Vagina (tissue), 2 donors: ENCODE measurements at regions not wholly inside any gene's neighbourhood (a gene's known extent, or its start where the extent isn't known, plus 50 kb on each side); places are given as distances from the start of the nearest gene placed in this dataset.
A peak's percentile ranks its signal among the peaks of the same experiment; 100 is the strongest.

Experiments used
- DNase-seq, 2 donors: peaks; one replicate each; pipeline ENCODE4 v3.0.0-alpha.2; 2017; ENCODE audit errors: extremely low spot score in 2 of 2
- H3K27ac ChIP-seq: fragments of 200-600 bp; sonication (generic); one replicate; pipeline ENCODE4 v1.5.1; 2019
- H3K27me3 ChIP-seq: fragments of 200-600 bp; sonication (generic); one replicate; pipeline ENCODE4 v1.5.1; 2019
- H3K36me3 ChIP-seq, 2 donors: fragments of 200-600 bp; sonication (generic); one replicate each; pipeline ENCODE4 v1.5.1; 2017 to 2019
- H3K4me1 ChIP-seq: fragments of 200-600 bp; sonication (generic); one replicate; pipeline ENCODE4 v1.5.1; 2019
- H3K4me3 ChIP-seq, 2 donors: fragments of 200-600 bp; sonication (generic); 1 replicate in 1 of 2; 2 replicates in 1 of 2; pipeline ENCODE4 v1.5.1; 2016 to 2019
- H3K9me3 ChIP-seq: fragments of 200-600 bp; sonication (generic); one replicate; pipeline ENCODE4 v1.5.1; 2019
- POLR2A ChIP-seq, 2 donors: fragments of 450-650 bp; IDR thresholded peaks; one replicate each; pipeline ENCODE4 v1.6.1; 2017; ENCODE audit warnings: antibody characterized with exemption in 2 of 2, mild to moderate bottlenecking in 2 of 2, moderate library complexity in 2 of 2
- POLR2AphosphoS5 ChIP-seq, 2 donors: sonication (generic); formaldehyde crosslinking; IDR thresholded peaks; one replicate each; pipeline ENCODE4 v1.9.0; 2017; ENCODE audit warnings: antibody characterized with exemption in 2 of 2, mild to moderate bottlenecking in 2 of 2, low read depth in 1 of 2; ENCODE audit not compliant: insufficient read depth in 1 of 2
- intact Hi-C: fragments of 100-400 bp; cut with DNase I; formaldehyde crosslinking; loops from one replicate; pipeline ENCODE4 v1.15.1; 2023
- TF ChIP-seq, protein P1 (sequence below), 3 experiments: fragments of 450-650 bp in 2 of 3; fragments of 200-600 bp in 1 of 3; sonication (generic) in 1 of 3; IDR thresholded peaks; one replicate each; pipeline ENCODE4 v1.5.1; 2017 to 2019; ENCODE audit warnings: antibody characterized with exemption in 3 of 3, mild to moderate bottlenecking in 2 of 3, moderate library complexity in 2 of 3

DNA sequence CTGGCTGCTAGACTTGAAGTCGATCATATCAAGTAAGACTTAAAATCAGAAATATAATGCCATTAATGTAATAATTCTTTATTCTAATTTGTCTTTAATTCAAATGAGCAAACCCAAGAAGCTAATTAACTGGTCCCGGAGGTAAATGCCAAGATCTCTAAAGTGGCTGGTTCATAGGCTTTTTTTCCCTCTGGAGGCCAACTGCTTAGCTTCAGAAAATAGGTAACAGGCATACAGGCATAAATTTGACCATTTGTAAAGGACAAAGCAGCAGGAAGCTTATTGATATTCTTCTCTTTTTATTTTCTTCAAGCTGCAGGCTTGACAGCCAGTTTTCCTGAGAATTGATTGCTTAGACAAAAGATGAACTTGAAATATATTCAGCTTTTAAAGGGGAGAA is 158.6 kb upstream of the RAP2B start:
- Histone ChIP-seq H3K27ac (no peak overlapping the region), H3K36me3 (no peaks in the 10 kb centered on the region), H3K27me3 (no peaks in the 10 kb centered on the region), H3K4me1 (no peaks in the 10 kb centered on the region), H3K9me3 (no peaks in the 10 kb centered on the region), H3K4me3 (no peak overlapping the region)
- DNase-seq = no peak
- intact Hi-C loops = no loop called here
- no peak for TF ChIP-seq POLR2A (IDR thresholded peaks at IDR 0.05)
- TF ChIP-seq POLR2AphosphoS5 (IDR thresholded peaks at IDR 0.05; ENCODE audit: insufficient read depth in 1 of 2, low read depth in 1 of 2) = no peak
- TF ChIP-seq, protein P1, sequence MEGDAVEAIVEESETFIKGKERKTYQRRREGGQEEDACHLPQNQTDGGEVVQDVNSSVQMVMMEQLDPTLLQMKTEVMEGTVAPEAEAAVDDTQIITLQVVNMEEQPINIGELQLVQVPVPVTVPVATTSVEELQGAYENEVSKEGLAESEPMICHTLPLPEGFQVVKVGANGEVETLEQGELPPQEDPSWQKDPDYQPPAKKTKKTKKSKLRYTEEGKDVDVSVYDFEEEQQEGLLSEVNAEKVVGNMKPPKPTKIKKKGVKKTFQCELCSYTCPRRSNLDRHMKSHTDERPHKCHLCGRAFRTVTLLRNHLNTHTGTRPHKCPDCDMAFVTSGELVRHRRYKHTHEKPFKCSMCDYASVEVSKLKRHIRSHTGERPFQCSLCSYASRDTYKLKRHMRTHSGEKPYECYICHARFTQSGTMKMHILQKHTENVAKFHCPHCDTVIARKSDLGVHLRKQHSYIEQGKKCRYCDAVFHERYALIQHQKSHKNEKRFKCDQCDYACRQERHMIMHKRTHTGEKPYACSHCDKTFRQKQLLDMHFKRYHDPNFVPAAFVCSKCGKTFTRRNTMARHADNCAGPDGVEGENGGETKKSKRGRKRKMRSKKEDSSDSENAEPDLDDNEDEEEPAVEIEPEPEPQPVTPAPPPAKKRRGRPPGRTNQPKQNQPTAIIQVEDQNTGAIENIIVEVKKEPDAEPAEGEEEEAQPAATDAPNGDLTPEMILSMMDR (IDR thresholded peaks at IDR 0.05) = no peak

DNA sequence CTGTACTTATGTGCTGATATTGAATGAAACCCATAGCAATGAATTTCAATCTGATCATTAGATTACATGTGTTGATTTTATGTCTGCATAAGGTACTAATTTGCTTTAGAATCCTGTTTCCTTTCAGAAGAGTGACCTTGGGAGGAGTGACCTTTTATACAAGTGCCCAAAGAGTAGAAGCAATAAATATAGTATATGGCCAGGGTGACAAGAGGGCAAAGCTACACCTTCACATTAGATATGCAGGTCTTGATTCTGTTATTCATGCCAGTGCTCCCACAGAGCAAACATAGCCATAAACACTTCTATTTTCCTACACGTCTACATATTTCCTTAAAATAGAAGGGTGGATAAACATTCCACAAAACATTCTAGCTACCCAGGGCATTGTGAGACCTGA is 158.2 kb upstream of the RAP2B start:
- Histone ChIP-seq H3K27ac (no peak overlapping the region), H3K4me1 (no peaks in the 10 kb centered on the region), H3K4me3 (no peak overlapping the region), H3K27me3 (no peaks in the 10 kb centered on the region), H3K9me3 (no peaks in the 10 kb centered on the region), H3K36me3 (no peaks in the 10 kb centered on the region)
- TF ChIP-seq POLR2AphosphoS5 (IDR thresholded peaks at IDR 0.05; ENCODE audit: insufficient read depth in 1 of 2, low read depth in 1 of 2) (no peak), POLR2A (IDR thresholded peaks at IDR 0.05) (no peak)
- TF ChIP-seq, protein P1 (IDR thresholded peaks at IDR 0.05) = no peak
- DNase-seq = no peak
- intact Hi-C loops = no loop called here

DNA sequence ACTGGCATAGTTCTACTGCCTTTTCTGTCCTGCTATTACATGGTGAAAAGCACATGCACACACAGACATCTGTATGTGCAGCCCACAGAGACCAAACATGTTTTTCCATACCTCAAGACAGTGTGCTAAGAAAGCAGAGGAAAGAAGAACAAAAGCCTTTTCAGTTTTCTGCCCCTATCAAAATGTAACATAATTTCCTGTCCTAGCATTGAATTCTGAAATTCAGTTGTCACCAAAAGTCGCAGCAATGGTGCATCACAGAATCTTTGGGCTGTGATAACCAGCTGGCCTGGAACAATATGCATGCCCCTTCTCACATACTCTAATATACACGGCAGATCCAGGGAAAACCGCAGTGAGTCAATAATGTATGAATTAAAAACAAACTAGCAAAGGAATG is 153.8 kb upstream of the RAP2B start:
- intact Hi-C loops = no loop called here
- TF ChIP-seq, protein P1 (IDR thresholded peaks at IDR 0.05) = no peak
- TF ChIP-seq POLR2A (IDR thresholded peaks at IDR 0.05) = no peak
- TF ChIP-seq POLR2AphosphoS5 (IDR thresholded peaks at IDR 0.05; ENCODE audit: insufficient read depth in 1 of 2, low read depth in 1 of 2) = no peak

DNA sequence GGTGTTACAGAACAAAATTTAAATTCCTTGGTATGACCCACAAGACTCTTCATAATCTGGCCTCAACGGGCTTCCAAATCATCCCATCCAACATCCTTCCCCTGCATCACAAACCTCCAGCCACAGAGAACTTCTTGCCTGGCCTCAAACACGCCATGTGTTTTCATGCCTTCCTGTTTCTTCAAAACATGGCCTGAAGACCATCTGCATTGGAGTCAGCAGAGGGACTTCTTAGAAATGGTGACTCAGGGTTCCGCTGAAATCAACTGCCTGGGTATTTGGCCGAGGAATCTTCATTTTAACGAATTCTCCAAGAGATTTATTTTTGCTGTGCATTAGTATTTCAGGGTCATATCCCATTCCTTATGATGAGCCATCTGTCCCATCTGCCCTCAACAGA is 138.1 kb upstream of the RAP2B start:
- Histone ChIP-seq H3K27ac (no peak overlapping the region), H3K4me3 (no peak overlapping the region), H3K9me3 (no peaks in the 10 kb centered on the region), H3K36me3 (no peaks in the 10 kb centered on the region), H3K4me1 (no peaks in the 10 kb centered on the region), H3K27me3 (no peaks in the 10 kb centered on the region)
- TF ChIP-seq, protein P1 (IDR thresholded peaks at IDR 0.05) = no peak
- TF ChIP-seq POLR2AphosphoS5 (IDR thresholded peaks at IDR 0.05; ENCODE audit: insufficient read depth in 1 of 2, low read depth in 1 of 2) = no peak
- TF ChIP-seq POLR2A (IDR thresholded peaks at IDR 0.05) = no peak
- DNase-seq = no peak
- intact Hi-C loops = no loop called here

More for the DNA sequence above, 153.8 kb upstream of the RAP2B start:
- Histone ChIP-seq H3K36me3 (no peaks in the 10 kb centered on the region), H3K27ac (no peak overlapping the region), H3K4me1 (no peaks in the 10 kb centered on the region), H3K27me3 (no peaks in the 10 kb centered on the region), H3K9me3 (no peaks in the 10 kb centered on the region), H3K4me3 (no peak overlapping the region)
- DNase-seq = no peak

DNA sequence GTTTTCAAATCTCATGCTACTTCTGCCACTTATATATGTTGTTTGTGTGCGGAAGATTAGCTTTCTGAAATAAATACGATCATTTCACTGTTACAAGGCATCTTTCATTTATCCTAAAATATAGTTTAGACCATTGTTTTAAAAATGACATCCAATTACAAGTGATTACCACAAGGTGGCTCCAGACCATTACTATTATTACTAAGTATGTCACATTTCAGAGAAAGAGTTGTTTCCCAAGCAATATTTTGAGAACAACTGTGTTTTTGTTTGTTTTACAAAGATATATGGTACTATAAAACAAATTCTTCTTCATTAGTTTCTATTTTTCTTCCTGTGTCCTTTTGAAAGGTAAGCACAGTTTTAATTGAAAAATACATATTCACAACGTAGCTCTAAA is 136.0 kb upstream of the RAP2B start:
- DNase-seq = no peak
- TF ChIP-seq, protein P1 (IDR thresholded peaks at IDR 0.05) = peak; percentile 26 to 63 (median 47)
- no peak for TF ChIP-seq POLR2AphosphoS5 (IDR thresholded peaks at IDR 0.05; ENCODE audit: insufficient read depth in 1 of 2, low read depth in 1 of 2)
- no peak for TF ChIP-seq POLR2A (IDR thresholded peaks at IDR 0.05)
- H3K36me3 ChIP-seq = no peaks in the 10 kb centered on the region
- no peaks in the 10 kb centered on the region for H3K9me3 ChIP-seq
- H3K4me1 ChIP-seq = no peaks in the 10 kb centered on the region
- no peaks in the 10 kb centered on the region for H3K27me3 ChIP-seq
- no peak overlapping the region for H3K4me3 ChIP-seq
- H3K27ac ChIP-seq = no peak overlapping the region
- intact Hi-C loops = no loop called here
